ENCODE measurements at regions not wholly inside any gene's neighbourhood (a gene's known extent, or its start where the extent isn't known, plus 50 kb on each side); places are given as distances from the start of the nearest gene placed in this dataset.

DNA sequence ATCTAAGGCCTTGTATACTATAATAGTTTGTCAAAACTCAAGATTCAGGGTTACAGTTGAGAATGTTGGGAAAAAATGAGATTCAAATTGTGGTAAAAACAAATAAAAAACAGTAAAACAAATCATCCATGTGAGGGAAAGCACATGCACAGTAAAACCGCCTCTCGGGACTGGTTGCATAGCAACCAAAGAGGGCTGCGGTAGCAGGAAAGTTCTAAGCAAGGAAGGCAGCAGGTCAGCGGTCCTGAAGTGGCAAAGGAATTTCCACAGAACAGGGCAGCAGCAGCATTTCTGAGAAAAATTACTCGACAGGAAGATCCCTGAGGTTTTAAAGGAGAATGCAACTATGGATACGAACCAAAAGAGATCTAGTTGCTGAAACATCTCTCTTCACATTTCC, 93.7 kb downstream of the DYNAP start:
- TF ChIP-seq, protein P1, sequence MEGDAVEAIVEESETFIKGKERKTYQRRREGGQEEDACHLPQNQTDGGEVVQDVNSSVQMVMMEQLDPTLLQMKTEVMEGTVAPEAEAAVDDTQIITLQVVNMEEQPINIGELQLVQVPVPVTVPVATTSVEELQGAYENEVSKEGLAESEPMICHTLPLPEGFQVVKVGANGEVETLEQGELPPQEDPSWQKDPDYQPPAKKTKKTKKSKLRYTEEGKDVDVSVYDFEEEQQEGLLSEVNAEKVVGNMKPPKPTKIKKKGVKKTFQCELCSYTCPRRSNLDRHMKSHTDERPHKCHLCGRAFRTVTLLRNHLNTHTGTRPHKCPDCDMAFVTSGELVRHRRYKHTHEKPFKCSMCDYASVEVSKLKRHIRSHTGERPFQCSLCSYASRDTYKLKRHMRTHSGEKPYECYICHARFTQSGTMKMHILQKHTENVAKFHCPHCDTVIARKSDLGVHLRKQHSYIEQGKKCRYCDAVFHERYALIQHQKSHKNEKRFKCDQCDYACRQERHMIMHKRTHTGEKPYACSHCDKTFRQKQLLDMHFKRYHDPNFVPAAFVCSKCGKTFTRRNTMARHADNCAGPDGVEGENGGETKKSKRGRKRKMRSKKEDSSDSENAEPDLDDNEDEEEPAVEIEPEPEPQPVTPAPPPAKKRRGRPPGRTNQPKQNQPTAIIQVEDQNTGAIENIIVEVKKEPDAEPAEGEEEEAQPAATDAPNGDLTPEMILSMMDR (IDR thresholded peaks at IDR 0.05), result no peak
- no peak for TF ChIP-seq EZH2 (IDR thresholded peaks at IDR 0.05)

Measured in neural progenitor cell (in vitro differentiated cells).